ENCODE measurements at regions not wholly inside any gene's neighbourhood (a gene's known extent, or its start where the extent isn't known, plus 50 kb on each side); places are given as distances from the start of the nearest gene placed in this dataset.

GRCh38 chrX:45309801-45310200, 109.1 kb upstream of the DIPK2B start:
- no peak overlapping the region for H3K4me2 ChIP-seq (replicated peaks; ENCODE audit: extremely low read depth, low read length, poor library complexity, severe bottlenecking)
- peaks cover 0 to 10% (median 0%) of the 10 kb centered on the region in 3 donors for H3K27me3 Mint-ChIP-seq (ENCODE audit: low read depth in 3 of 3)
- H3K27ac Mint-ChIP-seq: no peak overlapping the region
- H3K27me3 ChIP-seq (ENCODE audit: control insufficient read depth in 2 of 2, insufficient read depth in 2 of 2, low read length in 2 of 2): peaks cover 0 to 9% of the 10 kb centered on the region in 2 donors
- no peaks in the 10 kb centered on the region for H3K36me3 Mint-ChIP-seq
- H3K79me2 ChIP-seq (ENCODE audit: insufficient read depth, low read length): no peaks in the 10 kb centered on the region
- H3K9me3 ChIP-seq (replicated peaks in 1 of 2; ENCODE audit: control insufficient read depth in 1 of 2, insufficient read depth in 1 of 2, low read length in 2 of 2): no peaks in the 10 kb centered on the region
- no peaks in the 10 kb centered on the region for H3K36me3 ChIP-seq (replicated peaks in 1 of 2; ENCODE audit: control insufficient read depth in 1 of 2, insufficient read depth in 2 of 2, low read length in 2 of 2)
- no CpG with 5 or more reads among the region's 1 CpG for WGBS (ENCODE audit: insufficient coverage)
- no peak overlapping the region for H3K4me3 Mint-ChIP-seq
- no peaks in the 10 kb centered on the region for H3K4me1 Mint-ChIP-seq
- no peak overlapping the region for H3K4me3 ChIP-seq (replicated peaks in 1 of 3; ENCODE audit: low read depth in 2 of 3, low read length in 3 of 3)
- peaks cover 0 to 9% (median 1%) of the 10 kb centered on the region in 7 donors for H3K9me3 Mint-ChIP-seq
- no peak overlapping the region for H3K9ac ChIP-seq (ENCODE audit: insufficient read depth, low read length, poor library complexity, severe bottlenecking)
- H2AFZ ChIP-seq (ENCODE audit: insufficient read depth, low read depth, low read length, poor library complexity, severe bottlenecking): no peak overlapping the region
- H3K27ac ChIP-seq (ENCODE audit: low read depth in 1 of 2, low read length in 2 of 2): no peak overlapping the region
- H4K20me1 ChIP-seq (ENCODE audit: insufficient read depth, low read length): no peaks in the 10 kb centered on the region
- intact Hi-C loops (cut with micrococcal nuclease): no loop called here
- H3K4me1 ChIP-seq (ENCODE audit: control insufficient read depth in 1 of 2, insufficient read depth in 2 of 2, low read length in 2 of 2): no peaks in the 10 kb centered on the region
- TF ChIP-seq CTCF (IDR thresholded peaks at IDR 0.05): no peak
- no peak for DNase-seq

GRCh38 chrX:45309096-45309495, 108.4 kb upstream of the DIPK2B start:
- H3K4me3 Mint-ChIP-seq: no peak overlapping the region
- H3K4me2 ChIP-seq (replicated peaks; ENCODE audit: extremely low read depth, low read length, poor library complexity, severe bottlenecking): no peak overlapping the region
- H3K27me3 Mint-ChIP-seq (ENCODE audit: low read depth in 3 of 3): peaks cover 0 to 10% (median 0%) of the 10 kb centered on the region in 3 donors
- no peaks in the 10 kb centered on the region for H3K4me1 ChIP-seq (ENCODE audit: control insufficient read depth in 1 of 2, insufficient read depth in 2 of 2, low read length in 2 of 2)
- H3K27ac ChIP-seq (ENCODE audit: low read depth in 1 of 2, low read length in 2 of 2): no peak overlapping the region
- TF ChIP-seq CTCF (IDR thresholded peaks at IDR 0.05): no peak
- H3K27ac Mint-ChIP-seq: no peak overlapping the region
- DNase-seq: no peak
- H4K20me1 ChIP-seq (ENCODE audit: insufficient read depth, low read length): no peaks in the 10 kb centered on the region
- no peaks in the 10 kb centered on the region for H3K36me3 Mint-ChIP-seq
- no peak overlapping the region for H2AFZ ChIP-seq (ENCODE audit: insufficient read depth, low read depth, low read length, poor library complexity, severe bottlenecking)
- WGBS (ENCODE audit: insufficient coverage): no CpG with 5 or more reads among the region's 4 CpGs
- H3K9me3 Mint-ChIP-seq: peaks cover 0 to 9% (median 1%) of the 10 kb centered on the region in 7 donors
- intact Hi-C loops (cut with micrococcal nuclease): no loop called here
- no peak overlapping the region for H3K4me3 ChIP-seq (replicated peaks in 1 of 3; ENCODE audit: low read depth in 2 of 3, low read length in 3 of 3)
- H3K36me3 ChIP-seq (replicated peaks in 1 of 2; ENCODE audit: control insufficient read depth in 1 of 2, insufficient read depth in 2 of 2, low read length in 2 of 2): no peaks in the 10 kb centered on the region
- H3K79me2 ChIP-seq (ENCODE audit: insufficient read depth, low read length): no peaks in the 10 kb centered on the region
- H3K27me3 ChIP-seq (ENCODE audit: control insufficient read depth in 2 of 2, insufficient read depth in 2 of 2, low read length in 2 of 2): peaks cover 0 to 9% of the 10 kb centered on the region in 2 donors
- H3K9ac ChIP-seq (ENCODE audit: insufficient read depth, low read length, poor library complexity, severe bottlenecking): no peak overlapping the region
- no peaks in the 10 kb centered on the region for H3K9me3 ChIP-seq (replicated peaks in 1 of 2; ENCODE audit: control insufficient read depth in 1 of 2, insufficient read depth in 1 of 2, low read length in 2 of 2)
- H3K4me1 Mint-ChIP-seq: no peaks in the 10 kb centered on the region
